WTC11 (cell line): ENCODE measurements at regions not wholly inside any gene's neighbourhood (a gene's known extent, or its start where the extent isn't known, plus 50 kb on each side); places are given as distances from the start of the nearest gene placed in this dataset.

Source experiments
- ATAC-seq: fragments of 200-7000 bp; cut with Tn5 transposase; 2 replicates; pipeline ENCODE4 v1.10.0; 2021; ENCODE audit warnings: mild to moderate bottlenecking, moderate library complexity
- CTCF ChIA-PET: fragments of 300-600 bp; sonication (Branson Sonifier 250); formaldehyde crosslinking; loops from one replicate; lab custom pipeline; 2021; ENCODE audit warnings: antibody characterized with exemption; lab: Charles Lee
- POLR2A ChIA-PET: fragments of 350-600 bp; sonication (Branson Sonifier 250); formaldehyde crosslinking; loops from one replicate; lab custom pipeline; 2021; ENCODE audit warnings: antibody characterized with exemption; lab: Charles Lee
- DNase-seq: peaks from one replicate; pipeline ENCODE4 v3.0.0; 2021; ENCODE audit warnings: low spot score
- H3K27ac Mint-ChIP-seq: 2 replicates; pipeline ENCODE4 v1.8.0; 2021; ENCODE audit warnings: mixed read lengths
- H3K27me3 Mint-ChIP-seq: 2 replicates; pipeline ENCODE4 v1.8.0; 2021; ENCODE audit warnings: low read depth, mild to moderate bottlenecking, moderate library complexity, mixed read lengths
- H3K36me3 Mint-ChIP-seq: 2 replicates; pipeline ENCODE4 v1.8.0; 2021; ENCODE audit warnings: mixed read lengths
- H3K4me1 Mint-ChIP-seq: 2 replicates; pipeline ENCODE4 v1.8.0; 2022; ENCODE audit warnings: mixed read lengths
- H3K4me3 Mint-ChIP-seq: 2 replicates; pipeline ENCODE4 v1.8.0; 2021; ENCODE audit warnings: mild to moderate bottlenecking, moderate library complexity, mixed read lengths
- H3K9me3 Mint-ChIP-seq: 2 replicates; pipeline ENCODE4 v1.8.0; 2021; ENCODE audit warnings: mixed read lengths
- CREB1 ChIP-seq: sonication (generic); formaldehyde crosslinking; IDR thresholded peaks from 2 replicates; pipeline ENCODE4 v1.8.0; 2023; ENCODE audit warnings: mild to moderate bottlenecking, missing genetic modification reagents
- CREM ChIP-seq: sonication (generic); formaldehyde crosslinking; IDR thresholded peaks from 2 replicates; pipeline ENCODE4 v1.8.1; 2022; ENCODE audit warnings: mild to moderate bottlenecking, missing genetic modification reagents, moderate library complexity
- CTCF ChIP-seq: fragments of 200-600 bp; IDR thresholded peaks from 2 replicates; pipeline ENCODE4 v1.8.0; 2022; ENCODE audit warnings: antibody characterized with exemption
- ELF4 ChIP-seq: sonication (generic); formaldehyde crosslinking; IDR thresholded peaks from 2 replicates; pipeline ENCODE4 v1.8.1; 2022; ENCODE audit warnings: low read depth, mild to moderate bottlenecking, moderate library complexity, missing genetic modification reagents
- ESRRA ChIP-seq: sonication (generic); formaldehyde crosslinking; IDR thresholded peaks from 2 replicates; pipeline ENCODE4 v1.8.1; 2022; ENCODE audit warnings: mild to moderate bottlenecking, missing genetic modification reagents, borderline replicate concordance
- FOXJ3 ChIP-seq: sonication (generic); formaldehyde crosslinking; IDR thresholded peaks from 2 replicates; pipeline ENCODE4 v1.9.0; 2021; ENCODE audit warnings: missing genetic modification reagents, mild to moderate bottlenecking, borderline replicate concordance
- GTF2I ChIP-seq: fragments of 250-450 bp; sonication (Bioruptor Pico); conservative IDR thresholded peaks from 2 replicates; pipeline ENCODE4 v1.4.0; 2021; ENCODE audit warnings: mild to moderate bottlenecking
- JAZF1 ChIP-seq: fragments of 250-450 bp; sonication (Bioruptor Pico); IDR thresholded peaks from 2 replicates; pipeline ENCODE4 v1.9.0; 2021; ENCODE audit warnings: moderate library complexity, mild to moderate bottlenecking, inconsistent platforms
- MXD4 ChIP-seq: fragments of 250-450 bp; sonication (Bioruptor Pico); IDR thresholded peaks from 2 replicates; pipeline ENCODE4 v1.8.0; 2021; ENCODE audit warnings: mild to moderate bottlenecking, moderate library complexity, borderline replicate concordance
- MYBL2 ChIP-seq: sonication (generic); formaldehyde crosslinking; IDR thresholded peaks from 2 replicates; pipeline ENCODE4 v1.8.1; 2023; ENCODE audit warnings: mild to moderate bottlenecking, moderate library complexity, missing genetic modification reagents
- NFE2L1 ChIP-seq: sonication (generic); formaldehyde crosslinking; IDR thresholded peaks from 2 replicates; pipeline ENCODE4 v1.8.1; 2023; ENCODE audit warnings: missing genetic modification reagents
- NFYB ChIP-seq: sonication (generic); formaldehyde crosslinking; conservative IDR thresholded peaks from 2 replicates; pipeline ENCODE4 v1.8.0; 2022; ENCODE audit warnings: low read depth, missing genetic modification reagents
- NR2C2 ChIP-seq: sonication (generic); formaldehyde crosslinking; IDR thresholded peaks from 2 replicates; pipeline ENCODE4 v1.8.0; 2022; ENCODE audit warnings: mild to moderate bottlenecking, missing genetic modification reagents
- SOX15 ChIP-seq: fragments of 250-450 bp; sonication (Bioruptor Pico); IDR thresholded peaks from 2 replicates; pipeline ENCODE4 v1.9.0; 2021; ENCODE audit warnings: mild to moderate bottlenecking
- SP1 ChIP-seq: sonication (generic); formaldehyde crosslinking; conservative IDR thresholded peaks from 2 replicates; pipeline ENCODE4 v1.8.1; 2022; ENCODE audit warnings: missing genetic modification reagents
- TCF7 ChIP-seq: sonication (generic); formaldehyde crosslinking; IDR thresholded peaks from 2 replicates; pipeline ENCODE4 v1.8.0; 2022; ENCODE audit warnings: mild to moderate bottlenecking, low read depth, missing genetic modification reagents, moderate library complexity
- TEAD1 ChIP-seq: sonication (generic); formaldehyde crosslinking; IDR thresholded peaks from 2 replicates; pipeline ENCODE4 v1.8.0; 2022; ENCODE audit warnings: mild to moderate bottlenecking, missing genetic modification reagents
- USF2 ChIP-seq: sonication (generic); formaldehyde crosslinking; IDR thresholded peaks from 2 replicates; pipeline ENCODE4 v1.8.1; 2023; ENCODE audit warnings: mild to moderate bottlenecking, missing genetic modification reagents, moderate library complexity
- ZBTB43 ChIP-seq: sonication (generic); formaldehyde crosslinking; IDR thresholded peaks from 2 replicates; pipeline ENCODE4 v1.8.1; 2023; ENCODE audit warnings: mild to moderate bottlenecking, missing genetic modification reagents
- ZMAT4 ChIP-seq: fragments of 250-450 bp; sonication (Bioruptor Pico); IDR thresholded peaks from 2 replicates; pipeline ENCODE4 v1.9.0; 2021; ENCODE audit warnings: mild to moderate bottlenecking
- ZNF138 ChIP-seq: sonication (generic); formaldehyde crosslinking; conservative IDR thresholded peaks from 2 replicates; pipeline ENCODE4 v1.8.1; 2022; ENCODE audit warnings: mild to moderate bottlenecking, moderate library complexity, missing genetic modification reagents
- ZNF219 ChIP-seq: sonication (generic); formaldehyde crosslinking; IDR thresholded peaks from 2 replicates; pipeline ENCODE4 v1.8.0; 2023; ENCODE audit warnings: missing genetic modification reagents, mild to moderate bottlenecking, borderline replicate concordance
- ZNF232 ChIP-seq: sonication (generic); formaldehyde crosslinking; IDR thresholded peaks from 2 replicates; pipeline ENCODE4 v1.8.0; 2022; ENCODE audit warnings: mild to moderate bottlenecking, missing genetic modification reagents
- ZNF396 ChIP-seq: fragments of 250-450 bp; sonication (Bioruptor Pico); IDR thresholded peaks from 2 replicates; pipeline ENCODE4 v1.8.0; 2021; ENCODE audit warnings: mild to moderate bottlenecking, moderate library complexity, borderline replicate concordance
- ZNF423 ChIP-seq: fragments of 250-450 bp; sonication (Bioruptor Pico); IDR thresholded peaks from 2 replicates; pipeline ENCODE4 v2.1.2; 2022; ENCODE audit warnings: mild to moderate bottlenecking, moderate library complexity
- TF ChIP-seq, protein P1 (sequence below): sonication (generic); formaldehyde crosslinking; IDR thresholded peaks from 2 replicates; pipeline ENCODE4 v1.8.0; 2023; ENCODE audit warnings: missing genetic modification reagents
- TF ChIP-seq, protein P2 (sequence below): sonication (generic); formaldehyde crosslinking; IDR thresholded peaks from 2 replicates; pipeline ENCODE4 v1.8.1; 2022; ENCODE audit warnings: low read depth, mild to moderate bottlenecking, moderate library complexity, missing genetic modification reagents, borderline replicate concordance
- TF ChIP-seq, protein P3 (sequence below): sonication (generic); formaldehyde crosslinking; IDR thresholded peaks from 2 replicates; pipeline ENCODE4 v1.8.0; 2022; ENCODE audit warnings: mild to moderate bottlenecking, missing genetic modification reagents

GRCh38 chr12:131418884-131419283 is 292.0 kb upstream of the SFSWAP start:
- TF ChIP-seq ESRRA (no peak), ZBTB43 (CRISPR knock-in tag) (no peak), CTCF (no peak), ELF4 (CRISPR knock-in tag) (no peak), SP1 (CRISPR knock-in tag) (no peak), TCF7 (CRISPR knock-in tag) (no peak), JAZF1 (no peak), NFYB (CRISPR knock-in tag) (no peak), MXD4 (CRISPR knock-in tag) (no peak), CREB1 (no peak)
- TF ChIP-seq, protein P1, sequence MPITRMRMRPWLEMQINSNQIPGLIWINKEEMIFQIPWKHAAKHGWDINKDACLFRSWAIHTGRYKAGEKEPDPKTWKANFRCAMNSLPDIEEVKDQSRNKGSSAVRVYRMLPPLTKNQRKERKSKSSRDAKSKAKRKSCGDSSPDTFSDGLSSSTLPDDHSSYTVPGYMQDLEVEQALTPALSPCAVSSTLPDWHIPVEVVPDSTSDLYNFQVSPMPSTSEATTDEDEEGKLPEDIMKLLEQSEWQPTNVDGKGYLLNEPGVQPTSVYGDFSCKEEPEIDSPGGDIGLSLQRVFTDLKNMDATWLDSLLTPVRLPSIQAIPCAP (CRISPR knock-in tag) = no peak
- peaks cover 23% of the 10 kb centered on the region for H3K36me3 Mint-ChIP-seq
- DNase-seq = no peak
- ChIA-PET CTCF (no interaction called here), POLR2A (no interaction called here)
- ATAC-seq = no peak
- no peak overlapping the region for H3K4me3 Mint-ChIP-seq
- H3K27ac Mint-ChIP-seq = no peak overlapping the region
- peaks cover 17% of the 10 kb centered on the region for H3K27me3 Mint-ChIP-seq
- 0 out of 2 replicates have a peak, but pooled peaks cover 3% of the 10 kb centered on the region for H3K4me1 Mint-ChIP-seq
- H3K9me3 Mint-ChIP-seq = peaks cover 49% of the 10 kb centered on the region

GRCh38 chr12:131420867-131421447 is 289.9 kb upstream of the SFSWAP start:
- H3K36me3 Mint-ChIP-seq = peaks cover 43% of the 10 kb centered on the region
- ChIA-PET POLR2A (no interaction called here), CTCF (interaction anchor here (0.9 kb wide), 1 partner anchor 34 kb away, joined by 4 read pairs; no protein-coding TSS in a partner anchor)
- peaks cover 20% of the 10 kb centered on the region for H3K27me3 Mint-ChIP-seq
- H3K4me3 Mint-ChIP-seq = no peak overlapping the region
- H3K4me1 Mint-ChIP-seq = 0 out of 2 replicates have a peak, but pooled peaks cover 3% of the 10 kb centered on the region
- peaks cover 64% of the 10 kb centered on the region for H3K9me3 Mint-ChIP-seq
- H3K27ac Mint-ChIP-seq = no peak overlapping the region
- ATAC-seq (no peak), DNase-seq (no peak)
- TF ChIP-seq, protein P2, sequence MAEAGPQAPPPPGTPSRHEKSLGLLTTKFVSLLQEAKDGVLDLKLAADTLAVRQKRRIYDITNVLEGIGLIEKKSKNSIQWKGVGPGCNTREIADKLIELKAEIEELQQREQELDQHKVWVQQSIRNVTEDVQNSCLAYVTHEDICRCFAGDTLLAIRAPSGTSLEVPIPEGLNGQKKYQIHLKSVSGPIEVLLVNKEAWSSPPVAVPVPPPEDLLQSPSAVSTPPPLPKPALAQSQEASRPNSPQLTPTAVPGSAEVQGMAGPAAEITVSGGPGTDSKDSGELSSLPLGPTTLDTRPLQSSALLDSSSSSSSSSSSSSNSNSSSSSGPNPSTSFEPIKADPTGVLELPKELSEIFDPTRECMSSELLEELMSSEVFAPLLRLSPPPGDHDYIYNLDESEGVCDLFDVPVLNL (CRISPR knock-in tag) = no peak
- TF ChIP-seq ZNF219 (CRISPR knock-in tag) (no peak), ZNF232 (CRISPR knock-in tag) (no peak), CREB1 (no peak), MYBL2 (CRISPR knock-in tag) (no peak), ZNF138 (CRISPR knock-in tag) (no peak), ZNF396 (CRISPR knock-in tag) (no peak), TEAD1 (CRISPR knock-in tag) (no peak), ZNF423 (no peak), SOX15 (CRISPR knock-in tag) (no peak), FOXJ3 (CRISPR knock-in tag) (no peak), NR2C2 (CRISPR knock-in tag) (no peak), ZBTB43 (CRISPR knock-in tag) (no peak), CREM (CRISPR knock-in tag) (no peak), ZMAT4 (CRISPR knock-in tag) (no peak), GTF2I (CRISPR knock-in tag) (no peak), USF2 (no peak), NFE2L1 (no peak)
- TF ChIP-seq, protein P3, sequence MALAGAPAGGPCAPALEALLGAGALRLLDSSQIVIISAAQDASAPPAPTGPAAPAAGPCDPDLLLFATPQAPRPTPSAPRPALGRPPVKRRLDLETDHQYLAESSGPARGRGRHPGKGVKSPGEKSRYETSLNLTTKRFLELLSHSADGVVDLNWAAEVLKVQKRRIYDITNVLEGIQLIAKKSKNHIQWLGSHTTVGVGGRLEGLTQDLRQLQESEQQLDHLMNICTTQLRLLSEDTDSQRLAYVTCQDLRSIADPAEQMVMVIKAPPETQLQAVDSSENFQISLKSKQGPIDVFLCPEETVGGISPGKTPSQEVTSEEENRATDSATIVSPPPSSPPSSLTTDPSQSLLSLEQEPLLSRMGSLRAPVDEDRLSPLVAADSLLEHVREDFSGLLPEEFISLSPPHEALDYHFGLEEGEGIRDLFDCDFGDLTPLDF (CRISPR knock-in tag) = no peak
